ENCODE measurements at regions not wholly inside any gene's neighbourhood (a gene's known extent, or its start where the extent isn't known, plus 50 kb on each side); places are given as distances from the start of the nearest gene placed in this dataset.

- TF ChIP-seq CTCF (IDR thresholded peaks at IDR 0.05) (no peak), POLR2A (IDR thresholded peaks at IDR 0.05) (no peak)
Observed at GRCh38 chr15:97406841-97407240, 553.7 kb upstream of the ARRDC4 start.
